Suprapubic skin (tissue), 4 donors: ENCODE measurements at regions not wholly inside any gene's neighbourhood (a gene's known extent, or its start where the extent isn't known, plus 50 kb on each side); places are given as distances from the start of the nearest gene placed in this dataset.

Source experiments
- DNase-seq, 2 donors: peaks; one replicate each; pipeline ENCODE4 v3.0.0-alpha.2; 2019; ENCODE audit warnings: low spot score in 2 of 2
- H3K27ac ChIP-seq: fragments of 200-600 bp; sonication (generic); one replicate; pipeline ENCODE4 v1.5.1; 2019
- H3K27me3 ChIP-seq: fragments of 200-600 bp; sonication (generic); one replicate; pipeline ENCODE4 v1.5.1; 2019
- H3K36me3 ChIP-seq: fragments of 200-600 bp; sonication (generic); one replicate; pipeline ENCODE4 v1.5.1; 2019
- H3K4me1 ChIP-seq: fragments of 200-600 bp; sonication (generic); one replicate; pipeline ENCODE4 v1.5.1; 2019
- H3K4me3 ChIP-seq: fragments of 200-600 bp; sonication (generic); one replicate; pipeline ENCODE4 v1.5.1; 2019; ENCODE audit warnings: mild to moderate bottlenecking
- H3K9me3 ChIP-seq: fragments of 200-600 bp; sonication (generic); one replicate; pipeline ENCODE4 v1.5.1; 2019
- CTCF ChIP-seq, 2 donors: fragments of 200-600 bp in 1 of 2; fragments of 450-650 bp in 1 of 2; sonication (generic) in 1 of 2; IDR thresholded peaks; one replicate each; pipeline ENCODE4 v1.5.1; 2016 to 2019; ENCODE audit warnings: antibody characterized with exemption in 2 of 2, mild to moderate bottlenecking in 1 of 2, moderate library complexity in 1 of 2
- EP300 ChIP-seq: sonication (generic); formaldehyde crosslinking; IDR thresholded peaks from one replicate; pipeline ENCODE4 v1.6.1; 2017; ENCODE audit warnings: antibody characterized with exemption
- POLR2A ChIP-seq, 2 donors: fragments of 450-650 bp; IDR thresholded peaks; one replicate each; pipeline ENCODE4 v1.6.1; 2017; ENCODE audit warnings: antibody characterized with exemption in 2 of 2, mild to moderate bottlenecking in 2 of 2, moderate library complexity in 2 of 2
- POLR2AphosphoS5 ChIP-seq, 3 donors: sonication (generic); formaldehyde crosslinking; IDR thresholded peaks; one replicate each; pipeline ENCODE4 v1.6.1; 2017; ENCODE audit warnings: antibody characterized with exemption in 3 of 3
- WGBS: methylation state at CpG from one replicate; pipeline ENCODE4 v1.1.5; 2018; 5-methylcytosine and 5-hydroxymethylcytosine counted together

- H3K4me3 ChIP-seq, result no peak overlapping the region
- no peak overlapping the region for H3K27ac ChIP-seq
- no peaks in the 10 kb centered on the region for H3K36me3 ChIP-seq
- TF ChIP-seq EP300, result no peak
- no peak for TF ChIP-seq CTCF (IDR thresholded peaks at IDR 0.05)
- TF ChIP-seq POLR2A (IDR thresholded peaks at IDR 0.05), result no peak
- TF ChIP-seq POLR2AphosphoS5 (IDR thresholded peaks at IDR 0.05), result no peak
- WGBS, result 79% methylated on average over 6 of the region's 6 CpGs
- no peaks in the 10 kb centered on the region for H3K27me3 ChIP-seq
- no peaks in the 10 kb centered on the region for H3K4me1 ChIP-seq
- no peaks in the 10 kb centered on the region for H3K9me3 ChIP-seq
- DNase-seq, result no peak
Measured at GRCh38 chr2:8403876-8404275, 278.0 kb upstream of the ID2 start.

- Histone ChIP-seq H3K9me3 (no peaks in the 10 kb centered on the region), H3K4me3 (no peak overlapping the region), H3K27ac (no peak overlapping the region), H3K4me1 (no peaks in the 10 kb centered on the region), H3K36me3 (no peaks in the 10 kb centered on the region), H3K27me3 (no peaks in the 10 kb centered on the region)
- TF ChIP-seq EP300 (no peak), CTCF (IDR thresholded peaks at IDR 0.05) (no peak), POLR2AphosphoS5 (IDR thresholded peaks at IDR 0.05) (no peak), POLR2A (IDR thresholded peaks at IDR 0.05) (no peak)
- 95% methylated on average over 3 of the region's 3 CpGs for WGBS
- DNase-seq, result no peak
Measured at GRCh38 chr2:8405334-8405733, 276.5 kb upstream of the ID2 start.

GRCh38 chr2:8406271-8406670, 275.6 kb upstream of the ID2 start:
- DNase-seq, result no peak
- H3K27ac ChIP-seq, result no peak overlapping the region
- no peaks in the 10 kb centered on the region for H3K36me3 ChIP-seq
- no peak for TF ChIP-seq POLR2A (IDR thresholded peaks at IDR 0.05)
- 81% methylated on average over 7 of the region's 7 CpGs for WGBS
- no peaks in the 10 kb centered on the region for H3K9me3 ChIP-seq
- H3K27me3 ChIP-seq, result no peaks in the 10 kb centered on the region
- no peak overlapping the region for H3K4me3 ChIP-seq
- no peaks in the 10 kb centered on the region for H3K4me1 ChIP-seq

GRCh38 chr2:8407332-8407731, 274.5 kb upstream of the ID2 start:
- no peak overlapping the region for H3K4me3 ChIP-seq
- peaks cover 8% of the 10 kb centered on the region for H3K4me1 ChIP-seq
- 89% methylated on average over 3 of the region's 3 CpGs for WGBS
- no peaks in the 10 kb centered on the region for H3K27me3 ChIP-seq
- DNase-seq, result no peak
- H3K9me3 ChIP-seq, result no peaks in the 10 kb centered on the region
- TF ChIP-seq POLR2A (IDR thresholded peaks at IDR 0.05) (no peak), CTCF (IDR thresholded peaks at IDR 0.05) (no peak), POLR2AphosphoS5 (IDR thresholded peaks at IDR 0.05) (no peak), EP300 (no peak)
- no peaks in the 10 kb centered on the region for H3K36me3 ChIP-seq
- no peak overlapping the region for H3K27ac ChIP-seq

- no peaks in the 10 kb centered on the region for H3K9me3 ChIP-seq
- H3K27me3 ChIP-seq, result no peaks in the 10 kb centered on the region
- H3K36me3 ChIP-seq, result no peaks in the 10 kb centered on the region
- WGBS, result 88% methylated on average over 8 of the region's 8 CpGs
- no peak overlapping the region for H3K27ac ChIP-seq
- no peak for DNase-seq
- TF ChIP-seq EP300 (no peak), CTCF (IDR thresholded peaks at IDR 0.05) (no peak), POLR2AphosphoS5 (IDR thresholded peaks at IDR 0.05) (no peak), POLR2A (IDR thresholded peaks at IDR 0.05) (no peak)
- H3K4me1 ChIP-seq, result peaks cover 15% of the 10 kb centered on the region
- no peak overlapping the region for H3K4me3 ChIP-seq
Measured at GRCh38 chr2:8408560-8409460, 273.0 kb upstream of the ID2 start.
